Stimulated activated effector memory CD8-positive, alpha-beta T cell treated with anti-CD3 and anti-CD28 coated beads, Interleukin-12 subunit alpha, Interleukin-12 subunit beta, amount 100 ng/mL, for 72 hours (primary cell): ENCODE measurements at regions not wholly inside any gene's neighbourhood (a gene's known extent, or its start where the extent isn't known, plus 50 kb on each side); places are given as distances from the start of the nearest gene placed in this dataset.

Experiments used
- ATAC-seq: fragments of 150-1000 bp; cut with Tn5 transposase; 2 replicates; pipeline ENCODE4 v1.10.0; 2021
- DNase-seq, 2 donors: peaks; one replicate each; pipeline ENCODE4 v3.0.0; 2021 to 2022; ENCODE audit warnings: low spot score in 2 of 2
- H3K27ac Mint-ChIP-seq: one replicate; pipeline ENCODE4 v1.8.0; 2022; ENCODE audit warnings: mild to moderate bottlenecking, mixed read lengths
- H3K36me3 Mint-ChIP-seq: one replicate; pipeline ENCODE4 v1.8.0; 2022; ENCODE audit warnings: mild to moderate bottlenecking, mixed read lengths
- H3K4me1 Mint-ChIP-seq: one replicate; pipeline ENCODE4 v1.8.0; 2022; ENCODE audit warnings: mixed read lengths
- H3K4me3 Mint-ChIP-seq: one replicate; pipeline ENCODE4 v1.8.0; 2022; ENCODE audit warnings: mild to moderate bottlenecking, mixed read lengths
- H3K9me3 Mint-ChIP-seq: one replicate; pipeline ENCODE4 v1.8.0; 2022; ENCODE audit warnings: mixed read lengths

DNA sequence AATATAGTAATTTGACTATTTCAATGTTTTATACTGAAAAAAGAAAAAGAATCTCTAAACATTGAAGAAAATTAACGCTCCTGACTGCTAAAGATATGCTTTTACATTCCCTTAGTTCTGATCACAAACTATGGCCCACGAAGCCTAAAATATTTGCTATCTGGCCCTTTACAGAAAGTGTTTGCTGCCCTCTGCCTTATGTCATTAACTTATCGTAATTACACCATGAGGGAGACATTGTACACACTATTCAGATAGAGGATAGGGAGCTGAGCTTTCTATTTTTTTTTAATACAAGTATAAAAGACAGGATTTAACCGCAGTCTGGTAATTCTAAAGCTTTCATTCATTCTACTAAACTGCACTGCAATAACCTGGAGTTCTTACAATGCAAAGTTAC is 393.1 kb upstream of the DCC start:
- H3K4me3 Mint-ChIP-seq = no peak overlapping the region
- DNase-seq (no peak), ATAC-seq (no peak)
- no peaks in the 10 kb centered on the region for H3K36me3 Mint-ChIP-seq
- no peaks in the 10 kb centered on the region for H3K9me3 Mint-ChIP-seq
- no peaks in the 10 kb centered on the region for H3K4me1 Mint-ChIP-seq
- no peak overlapping the region for H3K27ac Mint-ChIP-seq

DNA sequence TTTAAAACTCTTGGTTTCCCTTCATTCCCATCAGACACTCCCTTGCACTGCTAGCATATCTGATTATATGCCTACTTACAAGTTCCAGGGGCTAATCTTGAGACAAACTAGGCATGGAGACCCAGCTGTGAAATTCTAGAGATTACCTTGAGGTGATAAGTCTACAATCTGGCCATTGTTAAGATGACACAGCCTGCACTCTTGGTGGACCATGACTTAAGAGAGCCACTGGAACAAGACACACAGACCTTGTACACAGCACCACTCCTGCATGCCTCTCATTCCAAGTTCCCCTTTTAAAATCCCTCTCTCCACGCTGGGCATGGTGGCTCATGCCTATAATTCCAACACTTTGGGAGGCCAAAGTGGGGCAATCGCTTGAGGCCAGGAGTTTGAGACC is 387.2 kb upstream of the DCC start:
- Mint-ChIP-seq H3K4me1 (no peaks in the 10 kb centered on the region), H3K9me3 (peaks cover 11% of the 10 kb centered on the region), H3K36me3 (no peaks in the 10 kb centered on the region), H3K4me3 (no peak overlapping the region), H3K27ac (no peak overlapping the region)
- ATAC-seq (no peak), DNase-seq (no peak)

DNA sequence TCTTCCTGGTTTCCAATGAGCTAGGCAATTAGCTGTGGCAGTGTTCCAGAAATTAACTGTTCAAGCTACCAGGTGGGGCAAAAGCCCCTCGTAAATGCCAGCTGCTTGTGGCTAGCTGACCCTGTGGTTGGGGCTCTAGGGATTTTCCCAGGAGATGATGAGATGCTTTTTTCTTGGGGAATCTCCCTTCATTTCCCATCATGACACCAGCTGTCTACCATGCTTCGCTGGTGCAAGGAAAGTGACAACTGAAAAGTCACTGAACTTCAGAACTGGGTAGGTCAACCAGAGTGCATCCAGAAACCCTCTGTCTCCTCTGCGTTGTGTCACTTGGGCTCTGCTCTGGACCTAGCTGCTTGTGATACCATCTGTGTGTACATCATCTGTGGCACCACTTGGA is 386.5 kb upstream of the DCC start:
- Mint-ChIP-seq H3K36me3 (no peaks in the 10 kb centered on the region), H3K27ac (no peak overlapping the region), H3K4me3 (no peak overlapping the region), H3K4me1 (no peaks in the 10 kb centered on the region), H3K9me3 (peaks cover 11% of the 10 kb centered on the region)
- no peak for DNase-seq
- no peak for ATAC-seq

DNA sequence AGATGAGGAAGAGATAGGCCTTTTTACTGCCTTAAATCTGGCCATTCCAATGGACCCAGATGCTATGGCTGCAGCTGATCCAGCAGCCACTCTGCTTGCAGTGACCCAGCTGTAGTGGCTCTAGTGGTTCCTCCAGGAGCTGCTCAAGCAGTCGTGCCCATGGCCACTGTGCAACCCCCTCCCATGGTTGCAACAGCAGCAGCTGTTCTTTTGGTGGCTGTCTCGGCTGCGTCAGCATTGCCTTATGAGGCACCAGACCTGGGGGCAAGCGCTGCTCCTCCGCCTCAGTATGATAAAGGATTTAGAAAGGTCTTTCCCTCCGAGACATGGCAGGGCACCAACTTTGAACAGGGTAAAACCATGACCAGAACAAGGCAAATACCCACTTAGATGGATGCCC is 384.9 kb upstream of the DCC start:
- Mint-ChIP-seq H3K27ac (no peak overlapping the region), H3K9me3 (peaks cover 11% of the 10 kb centered on the region), H3K36me3 (no peaks in the 10 kb centered on the region), H3K4me3 (no peak overlapping the region), H3K4me1 (no peaks in the 10 kb centered on the region)
- ATAC-seq = no peak
- no peak for DNase-seq

DNA sequence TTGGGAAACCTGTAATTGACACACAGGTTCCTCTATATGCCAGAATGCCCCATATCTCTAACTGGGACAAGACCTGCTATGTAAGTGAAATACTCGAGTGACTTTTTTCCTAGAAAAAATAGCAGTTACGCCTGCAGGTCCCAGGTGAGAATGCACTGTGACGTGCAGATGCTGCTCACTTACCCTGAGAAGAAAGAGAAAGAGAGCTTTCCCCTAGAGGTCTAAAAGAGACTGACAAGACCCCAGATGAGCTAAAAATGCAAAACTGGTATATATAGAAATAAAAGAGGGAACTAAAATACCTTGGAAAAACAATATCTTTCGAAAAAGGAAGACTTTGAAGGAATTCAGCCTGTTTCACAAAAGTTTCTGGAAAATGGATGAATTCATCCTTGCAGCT is 383.0 kb upstream of the DCC start:
- ATAC-seq (no peak), DNase-seq (no peak)
- Mint-ChIP-seq H3K27ac (no peak overlapping the region), H3K36me3 (no peaks in the 10 kb centered on the region), H3K9me3 (peaks cover 11% of the 10 kb centered on the region), H3K4me1 (no peaks in the 10 kb centered on the region), H3K4me3 (no peak overlapping the region)

DNA sequence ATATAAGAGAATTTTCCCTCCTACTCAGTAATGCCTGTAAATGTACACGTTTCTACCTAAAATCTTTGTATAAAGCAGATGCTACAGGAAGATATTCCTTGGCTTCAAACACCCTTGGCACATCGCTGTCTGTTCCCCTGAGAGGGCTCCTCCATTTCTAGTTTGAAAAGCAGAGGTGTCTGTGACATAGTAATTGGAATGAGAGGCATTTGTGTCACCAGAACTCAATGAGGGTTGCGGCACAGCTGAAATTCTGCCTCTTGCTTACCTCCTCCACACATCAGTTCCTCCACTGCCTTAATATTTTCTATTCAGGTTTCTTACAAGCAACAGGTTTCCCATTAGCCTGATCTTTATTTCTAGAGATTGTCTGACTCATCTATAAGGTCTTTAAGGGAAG is 359.9 kb upstream of the DCC start:
- Mint-ChIP-seq H3K36me3 (no peaks in the 10 kb centered on the region), H3K4me3 (no peak overlapping the region), H3K27ac (no peak overlapping the region), H3K4me1 (no peaks in the 10 kb centered on the region), H3K9me3 (peaks cover 12% of the 10 kb centered on the region)
- no peak for ATAC-seq
- DNase-seq = no peak

DNA sequence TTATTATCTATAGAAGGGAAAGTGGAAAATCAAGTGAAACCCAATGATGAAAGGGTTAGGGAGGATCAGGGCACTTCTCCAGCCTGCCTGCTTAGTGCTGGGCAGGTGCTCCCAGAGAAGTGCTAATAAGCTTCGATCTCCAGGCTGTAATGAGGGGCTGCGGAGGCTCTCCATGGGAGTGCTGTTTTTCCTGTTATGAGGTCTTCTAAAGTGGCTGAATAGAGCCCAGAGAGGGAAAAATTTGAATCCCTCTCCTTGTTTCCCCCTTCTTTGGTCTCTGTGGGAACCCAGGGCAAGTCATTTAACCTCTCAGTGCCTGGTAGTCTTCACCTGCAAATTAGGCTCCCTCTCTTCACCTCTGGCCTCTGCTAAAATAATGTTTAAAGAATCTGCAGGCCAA is 351.7 kb upstream of the DCC start:
- ATAC-seq = no peak

DNA sequence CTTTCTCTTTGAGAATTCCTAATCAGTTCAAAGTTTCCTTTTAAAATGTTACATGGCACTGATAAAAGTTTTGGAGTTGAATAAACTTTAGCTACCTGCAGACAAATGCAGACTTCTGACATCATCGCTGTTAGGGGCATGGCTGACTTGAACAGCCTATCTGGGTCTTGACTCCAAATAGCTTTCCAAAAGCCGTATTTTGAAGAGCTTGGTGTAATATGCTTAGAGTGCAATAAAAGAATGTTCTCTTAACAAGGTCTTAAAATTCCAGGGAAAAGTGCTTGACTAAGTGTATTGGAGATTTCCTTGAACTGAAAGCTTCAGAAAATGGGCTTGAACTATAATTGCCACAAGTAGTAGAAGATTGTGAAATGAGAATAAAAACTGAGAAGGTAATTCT is 342.9 kb upstream of the DCC start:
- ATAC-seq = no peak
- H3K9me3 Mint-ChIP-seq = no peaks in the 10 kb centered on the region
- H3K36me3 Mint-ChIP-seq = no peaks in the 10 kb centered on the region
- no peak overlapping the region for H3K27ac Mint-ChIP-seq
- no peak overlapping the region for H3K4me3 Mint-ChIP-seq
- DNase-seq = no peak
- no peaks in the 10 kb centered on the region for H3K4me1 Mint-ChIP-seq

More for the DNA sequence above, 351.7 kb upstream of the DCC start:
- DNase-seq = no peak
- Mint-ChIP-seq H3K4me1 (no peaks in the 10 kb centered on the region), H3K36me3 (no peaks in the 10 kb centered on the region), H3K27ac (no peak overlapping the region), H3K4me3 (no peak overlapping the region), H3K9me3 (peaks cover 7% of the 10 kb centered on the region)

DNA sequence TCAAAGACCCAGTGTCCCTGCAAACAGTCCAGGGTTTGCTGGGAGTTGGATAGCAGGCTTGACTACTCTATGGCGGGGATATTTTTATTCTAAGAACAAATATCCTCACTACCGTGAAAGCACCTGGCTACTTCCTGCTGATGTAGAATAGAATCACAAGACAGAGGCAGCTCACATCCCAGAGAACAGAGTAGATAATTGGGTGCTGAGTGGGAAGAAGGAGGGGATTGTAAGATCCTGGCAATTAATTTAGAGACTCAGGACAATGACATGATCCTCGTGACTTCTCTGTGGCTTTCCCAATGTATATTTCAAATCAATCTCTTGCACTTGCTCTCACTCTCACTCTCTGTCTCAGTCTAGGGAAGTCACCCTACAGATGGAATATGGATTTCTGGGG is 341.9 kb upstream of the DCC start:
- Mint-ChIP-seq H3K4me3 (no peak overlapping the region), H3K36me3 (no peaks in the 10 kb centered on the region), H3K9me3 (no peaks in the 10 kb centered on the region), H3K27ac (no peak overlapping the region), H3K4me1 (no peaks in the 10 kb centered on the region)
- ATAC-seq (no peak), DNase-seq (no peak)

DNA sequence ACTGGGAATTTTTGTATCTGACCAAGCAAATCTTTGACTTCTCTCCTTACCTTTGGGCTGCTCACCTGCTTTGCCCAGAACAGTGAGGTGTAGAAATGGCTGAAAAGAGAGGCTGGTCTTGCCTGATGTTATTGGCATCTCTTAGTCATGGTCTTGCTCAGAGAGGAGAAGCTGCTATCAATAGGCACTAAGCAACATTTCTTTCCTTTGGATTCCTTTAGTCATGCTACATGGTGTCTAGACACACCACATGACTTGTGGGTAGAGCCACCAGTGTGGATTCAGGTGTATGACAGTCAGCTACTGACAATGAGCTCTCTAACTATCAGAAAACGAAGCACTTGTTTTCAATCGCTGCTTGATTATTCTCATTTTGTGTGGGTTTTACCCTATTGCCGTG is 341.3 kb upstream of the DCC start:
- Mint-ChIP-seq H3K27ac (no peak overlapping the region), H3K4me1 (no peaks in the 10 kb centered on the region), H3K4me3 (no peak overlapping the region), H3K36me3 (no peaks in the 10 kb centered on the region), H3K9me3 (no peaks in the 10 kb centered on the region)
- no peak for ATAC-seq
- no peak for DNase-seq

DNA sequence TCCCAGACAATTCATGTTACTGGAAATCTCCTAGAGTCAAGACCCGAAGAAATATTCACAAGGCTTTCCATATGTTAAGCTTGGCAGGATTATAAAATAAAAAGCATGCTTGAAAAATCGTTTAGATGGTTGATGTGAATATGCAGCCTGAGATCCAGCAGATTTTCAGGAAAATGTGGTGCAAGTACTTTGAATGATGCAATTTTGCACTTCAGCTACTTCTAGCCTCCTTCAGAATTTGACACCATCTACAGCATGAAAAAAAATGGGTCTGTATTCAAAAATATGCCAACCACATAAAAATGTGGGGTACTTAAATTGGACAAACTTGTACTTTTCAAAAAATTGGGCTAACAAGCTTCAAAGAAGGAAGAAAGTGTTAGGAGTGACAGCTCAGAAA is 340.6 kb upstream of the DCC start:
- no peak overlapping the region for H3K27ac Mint-ChIP-seq
- H3K4me3 Mint-ChIP-seq = no peak overlapping the region
- no peaks in the 10 kb centered on the region for H3K36me3 Mint-ChIP-seq
- no peaks in the 10 kb centered on the region for H3K4me1 Mint-ChIP-seq
- DNase-seq (no peak), ATAC-seq (no peak)
- H3K9me3 Mint-ChIP-seq = no peaks in the 10 kb centered on the region

DNA sequence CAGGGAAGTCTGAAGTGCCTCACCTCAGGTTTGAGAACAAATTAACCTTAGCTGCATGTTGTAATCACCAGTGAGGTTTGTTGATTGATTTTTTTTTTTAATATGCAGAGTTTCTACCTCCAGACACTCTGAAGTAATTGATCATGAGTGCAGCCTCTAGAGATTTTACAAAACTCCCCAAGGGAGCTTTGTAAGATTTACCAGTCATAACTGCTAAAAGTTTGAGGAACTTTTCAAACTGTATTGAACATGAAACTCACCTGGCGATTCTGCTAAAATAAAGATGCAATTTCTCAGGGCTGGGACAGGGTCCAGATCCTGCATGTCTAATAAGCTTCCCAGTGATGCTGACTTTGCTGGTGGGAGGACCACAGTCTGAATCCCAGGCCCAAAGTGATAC is 339.6 kb upstream of the DCC start:
- DNase-seq (no peak), ATAC-seq (no peak)
- Mint-ChIP-seq H3K4me1 (no peaks in the 10 kb centered on the region), H3K36me3 (no peaks in the 10 kb centered on the region), H3K9me3 (no peaks in the 10 kb centered on the region), H3K27ac (no peak overlapping the region), H3K4me3 (no peak overlapping the region)

DNA sequence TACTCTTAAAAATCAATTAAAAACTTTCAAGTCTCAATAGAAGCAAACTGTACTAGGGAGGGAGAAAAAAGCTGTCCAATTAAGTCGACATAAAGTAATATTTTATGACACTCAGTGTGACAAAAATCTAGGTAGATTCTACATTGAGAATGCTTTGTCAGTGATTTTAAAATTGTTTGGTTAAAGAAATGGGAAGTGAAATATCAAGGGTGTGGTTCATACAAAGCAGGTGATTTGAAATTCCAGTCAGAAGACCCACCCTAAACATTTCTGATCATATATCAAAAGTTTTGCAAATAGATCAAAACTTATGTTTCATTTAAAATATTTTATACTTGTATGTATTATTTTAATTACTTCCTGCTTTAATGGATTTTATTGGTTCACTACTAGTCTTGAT is 338.9 kb upstream of the DCC start:
- Mint-ChIP-seq H3K9me3 (no peaks in the 10 kb centered on the region), H3K4me3 (no peak overlapping the region), H3K27ac (no peak overlapping the region), H3K36me3 (no peaks in the 10 kb centered on the region), H3K4me1 (no peaks in the 10 kb centered on the region)
- ATAC-seq = no peak
- no peak for DNase-seq

DNA sequence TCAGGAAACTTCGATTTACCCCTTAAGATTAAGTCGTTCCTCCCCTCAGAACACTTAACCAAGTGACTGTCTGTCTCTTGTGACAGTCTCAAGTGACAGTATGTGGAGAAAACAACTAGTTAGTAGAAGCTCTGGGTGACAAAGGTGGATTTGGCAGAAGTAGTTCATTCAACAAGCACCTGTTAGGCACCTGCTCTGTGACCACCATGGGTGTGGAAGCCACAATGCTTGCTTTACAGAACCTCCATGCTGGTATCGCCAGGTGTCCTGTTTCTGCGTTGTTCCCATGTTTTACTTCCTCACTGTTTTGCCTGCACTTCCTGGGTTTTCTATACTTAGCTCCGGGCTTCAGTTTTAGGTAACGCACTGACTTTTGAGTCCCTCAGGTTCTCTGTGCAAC is 337.4 kb upstream of the DCC start:
- Mint-ChIP-seq H3K36me3 (no peaks in the 10 kb centered on the region), H3K4me3 (no peak overlapping the region), H3K9me3 (no peaks in the 10 kb centered on the region), H3K4me1 (no peaks in the 10 kb centered on the region), H3K27ac (no peak overlapping the region)
- DNase-seq = no peak
- ATAC-seq = no peak

DNA sequence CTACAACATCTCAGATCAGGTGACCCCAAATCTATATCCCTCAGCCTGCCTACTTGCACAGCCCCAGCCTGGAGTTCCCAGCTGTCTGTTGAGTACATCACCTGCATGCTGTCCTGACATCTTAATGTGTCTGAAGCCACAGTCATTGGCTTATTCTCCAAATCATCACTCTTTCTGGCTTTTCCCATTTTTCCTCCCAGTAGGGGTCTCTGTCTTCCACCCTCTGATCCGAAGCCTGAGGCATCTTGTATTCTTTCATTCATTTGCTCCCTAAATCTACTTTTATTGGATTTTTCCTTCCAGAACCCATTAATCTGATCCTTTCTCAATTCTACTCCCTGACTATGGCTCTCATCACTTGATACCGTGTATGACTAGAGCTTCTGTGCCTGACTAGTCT is 332.9 kb upstream of the DCC start:
- no peaks in the 10 kb centered on the region for H3K36me3 Mint-ChIP-seq
- no peak for ATAC-seq
- DNase-seq = no peak
- peaks cover 5% of the 10 kb centered on the region for H3K9me3 Mint-ChIP-seq
- H3K4me1 Mint-ChIP-seq = no peaks in the 10 kb centered on the region
- no peak overlapping the region for H3K4me3 Mint-ChIP-seq
- no peak overlapping the region for H3K27ac Mint-ChIP-seq

DNA sequence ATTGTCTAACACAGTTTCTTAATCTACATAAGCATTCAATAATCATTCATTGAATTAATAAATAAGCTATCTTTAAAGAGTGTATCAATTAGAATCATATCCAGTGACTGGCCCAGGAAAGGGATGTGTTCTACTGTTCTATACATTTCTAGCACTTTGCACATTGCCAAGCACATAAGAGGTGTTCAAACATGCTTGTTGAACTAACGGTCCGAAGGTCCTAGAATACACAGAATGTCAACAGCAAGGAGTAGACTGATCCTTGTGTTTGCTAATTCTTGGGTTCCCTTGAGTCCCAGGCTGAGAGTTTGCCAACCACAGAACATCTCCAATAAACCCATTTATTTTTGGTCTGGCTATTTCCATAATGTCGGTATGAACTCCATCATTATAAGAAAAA is 331.7 kb upstream of the DCC start:
- no peak overlapping the region for H3K27ac Mint-ChIP-seq
- H3K4me3 Mint-ChIP-seq = no peak overlapping the region
- no peak for DNase-seq
- no peaks in the 10 kb centered on the region for H3K36me3 Mint-ChIP-seq
- H3K9me3 Mint-ChIP-seq = peaks cover 5% of the 10 kb centered on the region
- H3K4me1 Mint-ChIP-seq = no peaks in the 10 kb centered on the region
- ATAC-seq = no peak

DNA sequence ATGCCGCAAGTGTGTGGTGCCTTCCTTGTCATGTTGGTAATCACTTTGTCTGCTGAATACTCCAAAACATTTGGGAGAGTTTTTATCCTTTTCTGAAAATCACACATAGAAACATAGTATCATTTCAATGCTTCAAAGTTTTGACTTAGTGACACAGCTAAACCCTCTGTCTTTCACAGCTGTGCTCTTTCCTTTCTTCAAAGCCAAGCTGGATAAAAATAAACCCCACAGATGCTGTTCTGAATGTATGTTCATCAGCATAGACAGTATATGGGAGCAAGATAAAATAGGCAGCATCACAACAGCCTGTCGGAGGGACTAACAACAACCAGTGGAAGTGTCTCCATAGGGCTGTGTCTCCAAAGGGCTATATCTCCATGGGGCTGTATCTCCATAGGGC is 331.3 kb upstream of the DCC start:
- Mint-ChIP-seq H3K4me1 (no peaks in the 10 kb centered on the region), H3K36me3 (no peaks in the 10 kb centered on the region), H3K4me3 (no peak overlapping the region), H3K27ac (no peak overlapping the region), H3K9me3 (peaks cover 5% of the 10 kb centered on the region)
- no peak for DNase-seq
- no peak for ATAC-seq
